ENCODE measurements at regions not wholly inside any gene's neighbourhood (a gene's known extent, or its start where the extent isn't known, plus 50 kb on each side); places are given as distances from the start of the nearest gene placed in this dataset.

DNA sequence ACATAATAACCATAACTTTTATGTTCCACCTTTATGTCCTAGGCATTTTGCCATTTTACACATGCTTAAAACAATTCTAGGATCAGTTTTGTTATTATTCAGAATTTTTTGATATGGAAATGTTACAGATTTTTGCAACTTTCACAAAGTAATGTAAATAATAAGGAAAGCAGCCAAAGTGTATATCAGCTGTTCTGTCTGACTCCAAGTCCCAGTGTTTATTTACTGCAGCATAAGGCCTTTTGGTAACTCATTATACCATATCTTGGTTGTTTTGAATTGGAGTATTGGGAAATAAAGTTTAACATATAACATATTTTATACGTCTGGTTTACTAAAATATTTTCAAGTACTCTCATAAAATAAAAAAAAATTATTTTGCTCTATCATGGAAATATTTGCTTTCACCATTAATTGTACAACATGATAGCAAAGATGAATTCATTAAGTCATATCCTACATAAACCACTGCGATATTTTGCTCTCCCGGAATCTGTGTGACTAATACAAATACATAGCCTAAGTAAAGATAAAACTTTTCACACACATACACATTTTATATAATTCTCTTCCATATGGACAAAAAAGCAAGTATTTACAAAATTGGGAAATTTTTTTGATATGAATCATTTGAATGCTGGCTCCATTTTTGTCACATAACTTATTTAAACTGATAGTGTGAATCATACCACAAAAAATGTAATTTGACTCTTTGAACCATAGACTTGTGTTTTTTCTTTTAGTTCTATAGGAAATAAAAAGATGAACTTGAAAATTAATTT, 399.0 kb downstream of the PABPC4L start:
- TF ChIP-seq, protein P1, sequence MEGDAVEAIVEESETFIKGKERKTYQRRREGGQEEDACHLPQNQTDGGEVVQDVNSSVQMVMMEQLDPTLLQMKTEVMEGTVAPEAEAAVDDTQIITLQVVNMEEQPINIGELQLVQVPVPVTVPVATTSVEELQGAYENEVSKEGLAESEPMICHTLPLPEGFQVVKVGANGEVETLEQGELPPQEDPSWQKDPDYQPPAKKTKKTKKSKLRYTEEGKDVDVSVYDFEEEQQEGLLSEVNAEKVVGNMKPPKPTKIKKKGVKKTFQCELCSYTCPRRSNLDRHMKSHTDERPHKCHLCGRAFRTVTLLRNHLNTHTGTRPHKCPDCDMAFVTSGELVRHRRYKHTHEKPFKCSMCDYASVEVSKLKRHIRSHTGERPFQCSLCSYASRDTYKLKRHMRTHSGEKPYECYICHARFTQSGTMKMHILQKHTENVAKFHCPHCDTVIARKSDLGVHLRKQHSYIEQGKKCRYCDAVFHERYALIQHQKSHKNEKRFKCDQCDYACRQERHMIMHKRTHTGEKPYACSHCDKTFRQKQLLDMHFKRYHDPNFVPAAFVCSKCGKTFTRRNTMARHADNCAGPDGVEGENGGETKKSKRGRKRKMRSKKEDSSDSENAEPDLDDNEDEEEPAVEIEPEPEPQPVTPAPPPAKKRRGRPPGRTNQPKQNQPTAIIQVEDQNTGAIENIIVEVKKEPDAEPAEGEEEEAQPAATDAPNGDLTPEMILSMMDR (IDR thresholded peaks at IDR 0.05; ENCODE audit: low read depth, low read length), result no peak
- no peak overlapping the region for H3K4me3 ChIP-seq (replicated peaks in 1 of 2; ENCODE audit: low read depth in 2 of 2, low read length in 2 of 2)
- peak; percentile 40 to 58 for DNase-seq (ENCODE audit: low read depth in 2 of 2)

DNA sequence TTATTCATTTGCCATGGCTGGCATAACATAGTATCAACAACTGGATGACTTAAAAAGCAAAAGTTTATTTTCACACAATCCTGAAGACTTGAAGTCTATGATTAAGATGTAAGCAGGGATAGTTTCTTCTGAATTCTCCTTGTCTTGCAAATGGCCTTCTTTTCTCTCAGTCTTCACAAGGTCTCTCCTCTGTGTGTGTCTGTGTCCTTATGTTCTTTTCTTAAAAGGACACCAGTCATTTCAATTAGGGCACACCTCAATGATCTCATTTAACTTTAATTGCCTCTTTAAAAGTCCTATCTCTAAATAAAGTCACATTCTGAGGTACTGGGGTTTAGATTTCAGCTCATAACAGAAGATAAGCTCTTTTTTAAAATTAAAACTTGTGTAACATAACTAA, 399.7 kb downstream of the PABPC4L start:
- DNase-seq (ENCODE audit: low read depth in 2 of 2), result peak in 1 of 2 donors; percentile 2
- TF ChIP-seq, protein P1 (IDR thresholded peaks at IDR 0.05; ENCODE audit: low read depth, low read length), result no peak
- H3K4me3 ChIP-seq (replicated peaks in 1 of 2; ENCODE audit: low read depth in 2 of 2, low read length in 2 of 2), result no peak overlapping the region

DNA sequence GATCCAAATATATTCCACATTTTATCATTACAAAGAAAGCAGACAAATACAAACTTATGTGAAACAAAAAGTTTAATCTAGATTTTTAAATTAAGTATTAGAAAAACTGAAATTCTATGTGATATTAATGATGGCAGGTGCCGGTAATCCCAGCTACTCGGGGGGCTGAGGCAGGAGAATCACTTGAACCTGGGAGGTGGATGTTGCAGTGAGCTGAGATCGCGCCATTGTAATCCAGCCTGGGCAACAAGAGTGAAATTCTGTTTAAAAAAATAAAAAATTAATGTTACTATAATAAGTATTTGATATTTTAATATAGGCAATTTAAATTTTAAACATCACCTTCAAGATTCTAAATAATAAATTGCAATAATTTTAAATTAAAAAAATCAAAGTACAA, 400.6 kb downstream of the PABPC4L start:
- H3K4me3 ChIP-seq (replicated peaks in 1 of 2; ENCODE audit: low read depth in 2 of 2, low read length in 2 of 2), result no peak overlapping the region
- no peak for DNase-seq (ENCODE audit: low read depth in 2 of 2)
- TF ChIP-seq, protein P1 (IDR thresholded peaks at IDR 0.05; ENCODE audit: low read depth, low read length), result no peak

DNA sequence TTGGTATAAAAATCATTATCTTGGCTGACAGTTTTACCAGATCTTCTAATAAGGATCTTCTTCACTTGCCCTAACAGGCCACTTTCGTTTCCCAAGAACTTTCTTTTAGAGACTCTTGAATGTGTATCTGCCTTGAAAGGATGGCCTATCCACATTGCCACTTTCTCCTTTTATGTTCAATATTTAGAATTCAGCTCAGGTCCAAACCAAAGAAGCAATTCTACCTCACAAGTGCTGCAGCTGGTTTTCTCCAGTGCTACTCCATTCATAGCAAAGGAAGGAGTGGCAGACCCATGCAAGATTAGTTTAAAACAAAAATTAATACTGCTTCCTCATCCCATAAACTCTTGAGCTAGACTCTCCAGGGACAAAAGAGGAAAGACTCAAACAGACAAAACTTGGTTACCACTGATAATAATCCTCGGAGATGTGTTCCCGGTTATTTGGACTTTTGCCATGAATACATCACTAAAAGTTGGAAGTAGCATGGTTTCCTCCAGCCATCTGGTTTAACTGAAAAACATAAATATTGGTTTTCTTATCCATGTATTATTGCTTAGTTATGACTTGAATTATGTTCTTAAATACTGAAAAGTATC, 401.8 kb downstream of the PABPC4L start:
- TF ChIP-seq, protein P1 (IDR thresholded peaks at IDR 0.05; ENCODE audit: low read depth, low read length), result no peak
- H3K4me3 ChIP-seq (replicated peaks in 1 of 2; ENCODE audit: low read depth in 2 of 2, low read length in 2 of 2), result no peak overlapping the region
- peak; percentile 11 to 68 for DNase-seq (ENCODE audit: low read depth in 2 of 2)

DNA sequence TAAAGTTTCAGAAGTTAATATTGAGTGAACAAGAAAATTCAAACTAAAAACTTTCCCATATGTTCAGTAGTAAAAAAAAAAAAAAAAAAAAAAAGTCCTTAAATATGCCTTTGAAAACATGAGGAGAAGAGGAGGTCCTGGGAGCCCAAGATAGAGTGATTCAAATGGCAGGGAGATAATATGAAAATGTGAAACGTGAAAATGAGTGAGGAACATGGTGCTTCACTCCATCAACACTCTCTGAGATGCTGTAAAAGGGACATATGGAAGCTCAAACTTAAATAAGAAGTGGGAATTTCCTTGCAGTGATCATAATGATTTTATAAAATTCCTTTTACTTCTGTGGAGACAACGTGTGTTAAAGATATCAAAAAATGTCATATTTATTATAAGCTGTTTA, 423.9 kb downstream of the PABPC4L start:
- DNase-seq (ENCODE audit: low read depth in 2 of 2), result no peak
- TF ChIP-seq, protein P1 (IDR thresholded peaks at IDR 0.05; ENCODE audit: low read depth, low read length), result no peak

DNA sequence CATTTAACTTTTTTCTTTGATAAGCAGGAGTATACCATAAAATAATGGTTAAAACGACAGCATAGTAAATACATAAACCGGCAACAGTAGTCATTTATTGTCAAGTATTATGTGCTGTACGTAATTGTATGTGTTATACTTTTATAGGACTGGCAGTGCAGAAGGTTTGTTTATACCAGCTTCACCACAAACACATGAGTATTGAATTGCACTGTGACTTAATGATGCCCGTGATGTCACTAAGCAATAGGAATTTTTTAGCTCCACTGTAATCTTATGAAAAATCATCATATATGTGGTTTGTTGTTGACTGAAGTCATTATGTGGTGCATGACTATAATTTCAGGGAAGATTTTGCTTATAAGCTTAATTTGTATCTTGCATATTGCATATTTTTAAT, 424.6 kb downstream of the PABPC4L start:
- TF ChIP-seq, protein P1 (IDR thresholded peaks at IDR 0.05; ENCODE audit: low read depth, low read length), result no peak
- DNase-seq (ENCODE audit: low read depth in 2 of 2), result no peak

More for the DNA sequence above, 423.9 kb downstream of the PABPC4L start:
- no peak overlapping the region for H3K4me3 ChIP-seq (replicated peaks in 1 of 2; ENCODE audit: low read depth in 2 of 2, low read length in 2 of 2)

More for the DNA sequence above, 424.6 kb downstream of the PABPC4L start:
- no peak overlapping the region for H3K4me3 ChIP-seq (replicated peaks in 1 of 2; ENCODE audit: low read depth in 2 of 2, low read length in 2 of 2)
